HCT116 (cell line): ENCODE measurements at regions not wholly inside any gene's neighbourhood (a gene's known extent, or its start where the extent isn't known, plus 50 kb on each side); places are given as distances from the start of the nearest gene placed in this dataset.

ENCODE experiments used
- CBX3 ChIP-seq: IDR thresholded peaks from 2 replicates; pipeline ENCODE4 v1.6.1; 2012; ENCODE audit warnings: low read depth
- CEBPB ChIP-seq: IDR thresholded peaks from 2 replicates; pipeline ENCODE4 v1.6.1; 2012; ENCODE audit warnings: low read depth
- FOSL1 ChIP-seq: IDR thresholded peaks from 2 replicates; pipeline ENCODE4 v1.6.1; 2012; ENCODE audit warnings: low read depth
- YY1 ChIP-seq: IDR thresholded peaks from 2 replicates; pipeline ENCODE4 v1.6.1; 2011; ENCODE audit warnings: low read length, low read depth, moderate library complexity, mild to moderate bottlenecking; ENCODE audit not compliant: insufficient replicate concordance; ENCODE audit errors: extremely low read depth
- TF ChIP-seq, protein P1 (sequence below): IDR thresholded peaks from 2 replicates; pipeline ENCODE4 v1.6.1; 2012; ENCODE audit warnings: low read depth
- TF ChIP-seq, protein P2 (sequence below): IDR thresholded peaks from 2 replicates; pipeline ENCODE4 v1.6.1; 2012

DNA sequence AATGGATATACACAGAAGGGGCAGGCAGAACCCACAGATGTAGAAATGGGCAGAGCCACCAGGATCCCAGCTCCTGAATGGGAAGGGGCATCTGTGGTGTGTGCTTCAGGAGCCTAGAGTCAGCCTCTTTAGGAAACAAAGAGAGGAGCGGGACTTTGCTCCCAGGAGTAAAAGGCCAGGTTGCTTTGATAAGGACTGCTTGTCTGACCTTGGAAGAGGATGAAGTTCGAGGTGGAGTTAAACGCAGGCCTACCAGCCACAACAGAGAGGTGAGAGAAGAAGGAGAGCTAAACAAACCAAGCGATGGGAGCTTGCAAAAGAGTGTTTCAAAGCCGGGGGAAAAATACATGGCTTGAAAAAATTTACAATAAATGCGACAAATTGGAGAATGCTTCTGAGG lies 49.9 kb upstream of the TMPRSS2 start (continued):
- TF ChIP-seq, protein P1, sequence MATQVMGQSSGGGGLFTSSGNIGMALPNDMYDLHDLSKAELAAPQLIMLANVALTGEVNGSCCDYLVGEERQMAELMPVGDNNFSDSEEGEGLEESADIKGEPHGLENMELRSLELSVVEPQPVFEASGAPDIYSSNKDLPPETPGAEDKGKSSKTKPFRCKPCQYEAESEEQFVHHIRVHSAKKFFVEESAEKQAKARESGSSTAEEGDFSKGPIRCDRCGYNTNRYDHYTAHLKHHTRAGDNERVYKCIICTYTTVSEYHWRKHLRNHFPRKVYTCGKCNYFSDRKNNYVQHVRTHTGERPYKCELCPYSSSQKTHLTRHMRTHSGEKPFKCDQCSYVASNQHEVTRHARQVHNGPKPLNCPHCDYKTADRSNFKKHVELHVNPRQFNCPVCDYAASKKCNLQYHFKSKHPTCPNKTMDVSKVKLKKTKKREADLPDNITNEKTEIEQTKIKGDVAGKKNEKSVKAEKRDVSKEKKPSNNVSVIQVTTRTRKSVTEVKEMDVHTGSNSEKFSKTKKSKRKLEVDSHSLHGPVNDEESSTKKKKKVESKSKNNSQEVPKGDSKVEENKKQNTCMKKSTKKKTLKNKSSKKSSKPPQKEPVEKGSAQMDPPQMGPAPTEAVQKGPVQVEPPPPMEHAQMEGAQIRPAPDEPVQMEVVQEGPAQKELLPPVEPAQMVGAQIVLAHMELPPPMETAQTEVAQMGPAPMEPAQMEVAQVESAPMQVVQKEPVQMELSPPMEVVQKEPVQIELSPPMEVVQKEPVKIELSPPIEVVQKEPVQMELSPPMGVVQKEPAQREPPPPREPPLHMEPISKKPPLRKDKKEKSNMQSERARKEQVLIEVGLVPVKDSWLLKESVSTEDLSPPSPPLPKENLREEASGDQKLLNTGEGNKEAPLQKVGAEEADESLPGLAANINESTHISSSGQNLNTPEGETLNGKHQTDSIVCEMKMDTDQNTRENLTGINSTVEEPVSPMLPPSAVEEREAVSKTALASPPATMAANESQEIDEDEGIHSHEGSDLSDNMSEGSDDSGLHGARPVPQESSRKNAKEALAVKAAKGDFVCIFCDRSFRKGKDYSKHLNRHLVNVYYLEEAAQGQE, result no peak
- TF ChIP-seq CEBPB (no peak), FOSL1 (no peak), CBX3 (no peak), YY1 (no peak)
- TF ChIP-seq, protein P2, sequence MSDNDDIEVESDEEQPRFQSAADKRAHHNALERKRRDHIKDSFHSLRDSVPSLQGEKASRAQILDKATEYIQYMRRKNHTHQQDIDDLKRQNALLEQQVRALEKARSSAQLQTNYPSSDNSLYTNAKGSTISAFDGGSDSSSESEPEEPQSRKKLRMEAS, result no peak
